ENCODE measurements at regions not wholly inside any gene's neighbourhood (a gene's known extent, or its start where the extent isn't known, plus 50 kb on each side); places are given as distances from the start of the nearest gene placed in this dataset.

- TF ChIP-seq CTCF (IDR thresholded peaks at IDR 0.05), result no peak
- no peak for TF ChIP-seq POLR2A (IDR thresholded peaks at IDR 0.05)
- TF ChIP-seq EP300 (IDR thresholded peaks at IDR 0.05), result no peak
These were observed 342.0 kb upstream of the ANKRD30A start for GRCh38 chr10:36783400-36783799.
